Lower leg skin (tissue), 3 donors: ENCODE measurements at regions not wholly inside any gene's neighbourhood (a gene's known extent, or its start where the extent isn't known, plus 50 kb on each side); places are given as distances from the start of the nearest gene placed in this dataset.

Source experiments
- POLR2A ChIP-seq, 2 donors: fragments of 450-650 bp; IDR thresholded peaks; one replicate each; pipeline ENCODE4 v1.6.1; 2016 to 2017; ENCODE audit warnings: antibody characterized with exemption in 2 of 2, mild to moderate bottlenecking in 1 of 2, moderate library complexity in 1 of 2
- TF ChIP-seq, protein P1 (sequence below), 3 donors: fragments of 450-650 bp; IDR thresholded peaks; one replicate each; pipeline ENCODE4 v1.5.1; 2016; ENCODE audit warnings: antibody characterized with exemption in 3 of 3, mild to moderate bottlenecking in 3 of 3, moderate library complexity in 2 of 3

DNA sequence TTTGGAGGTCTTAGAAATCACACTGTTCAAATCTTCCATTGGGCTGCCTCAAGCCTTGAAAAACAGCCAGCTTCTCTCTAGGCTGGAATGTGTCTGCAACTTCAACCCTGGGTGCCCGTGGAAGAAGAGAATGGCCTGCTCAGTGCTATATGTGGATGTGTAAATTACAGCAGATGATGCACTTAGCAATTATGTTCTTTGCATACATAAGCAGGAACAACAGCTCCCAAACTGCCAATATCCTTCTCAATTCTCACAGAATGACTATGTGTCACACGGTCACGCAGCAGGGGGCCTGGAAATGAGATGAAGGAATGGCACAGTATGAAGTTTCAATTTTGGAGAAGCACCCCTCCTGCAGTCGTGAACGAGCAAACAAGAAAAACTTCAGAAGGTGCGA is 175.2 kb upstream of the SMARCA2 start:
- TF ChIP-seq, protein P1, sequence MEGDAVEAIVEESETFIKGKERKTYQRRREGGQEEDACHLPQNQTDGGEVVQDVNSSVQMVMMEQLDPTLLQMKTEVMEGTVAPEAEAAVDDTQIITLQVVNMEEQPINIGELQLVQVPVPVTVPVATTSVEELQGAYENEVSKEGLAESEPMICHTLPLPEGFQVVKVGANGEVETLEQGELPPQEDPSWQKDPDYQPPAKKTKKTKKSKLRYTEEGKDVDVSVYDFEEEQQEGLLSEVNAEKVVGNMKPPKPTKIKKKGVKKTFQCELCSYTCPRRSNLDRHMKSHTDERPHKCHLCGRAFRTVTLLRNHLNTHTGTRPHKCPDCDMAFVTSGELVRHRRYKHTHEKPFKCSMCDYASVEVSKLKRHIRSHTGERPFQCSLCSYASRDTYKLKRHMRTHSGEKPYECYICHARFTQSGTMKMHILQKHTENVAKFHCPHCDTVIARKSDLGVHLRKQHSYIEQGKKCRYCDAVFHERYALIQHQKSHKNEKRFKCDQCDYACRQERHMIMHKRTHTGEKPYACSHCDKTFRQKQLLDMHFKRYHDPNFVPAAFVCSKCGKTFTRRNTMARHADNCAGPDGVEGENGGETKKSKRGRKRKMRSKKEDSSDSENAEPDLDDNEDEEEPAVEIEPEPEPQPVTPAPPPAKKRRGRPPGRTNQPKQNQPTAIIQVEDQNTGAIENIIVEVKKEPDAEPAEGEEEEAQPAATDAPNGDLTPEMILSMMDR (IDR thresholded peaks at IDR 0.05), result no peak
- TF ChIP-seq POLR2A (IDR thresholded peaks at IDR 0.05), result no peak
